Trophoblast cell (in vitro differentiated cells and primary cell): ENCODE measurements at regions not wholly inside any gene's neighbourhood (a gene's known extent, or its start where the extent isn't known, plus 50 kb on each side); places are given as distances from the start of the nearest gene placed in this dataset.

Source experiments
- DNase-seq, 2 donors: peaks; one replicate each; pipeline ENCODE4 v3.0.0-alpha.2; 2016
- H2AFZ ChIP-seq: 2 replicates; pipeline ENCODE4 v1.6.1; 2013; ENCODE audit warnings: low read length, moderate library complexity, mild to moderate bottlenecking; ENCODE audit not compliant: insufficient read depth, poor library complexity
- H2AK5ac ChIP-seq: 2 replicates; pipeline ENCODE4 v1.6.1; 2013; ENCODE audit warnings: mild to moderate bottlenecking, low read length
- H2BK120ac ChIP-seq: 2 replicates; pipeline ENCODE4 v1.6.1; 2013; ENCODE audit warnings: low read length, mild to moderate bottlenecking, moderate library complexity; ENCODE audit not compliant: insufficient read depth, poor library complexity
- H2BK12ac ChIP-seq: 2 replicates; pipeline ENCODE4 v1.6.1; 2013; ENCODE audit warnings: mild to moderate bottlenecking, low read length, moderate library complexity
- H2BK5ac ChIP-seq: 2 replicates; pipeline ENCODE4 v1.6.1; 2013; ENCODE audit warnings: low read length, low read depth, moderate library complexity, mild to moderate bottlenecking; ENCODE audit not compliant: poor library complexity
- H3K14ac ChIP-seq: 2 replicates; pipeline ENCODE4 v1.6.1; 2013; ENCODE audit warnings: mild to moderate bottlenecking, low read length
- H3K18ac ChIP-seq: 2 replicates; pipeline ENCODE4 v1.6.1; 2013; ENCODE audit warnings: mild to moderate bottlenecking, low read length
- H3K23ac ChIP-seq: 2 replicates; pipeline ENCODE4 v1.6.1; 2013; ENCODE audit warnings: low read length
- H3K27ac ChIP-seq: 2 replicates; pipeline ENCODE4 v1.5.1; 2013; ENCODE audit warnings: low read depth, mild to moderate bottlenecking, inconsistent platforms, low read length, moderate library complexity
- H3K27me3 ChIP-seq: 2 replicates; pipeline ENCODE4 v1.6.1; 2013; ENCODE audit warnings: inconsistent platforms, mild to moderate bottlenecking, low read length, moderate library complexity; ENCODE audit not compliant: insufficient read depth
- H3K36me3 ChIP-seq, 2 experiments: 1 replicate in 1 of 2; 2 replicates in 1 of 2; pipeline ENCODE4 v1.6.1; 2013; ENCODE audit warnings: low read length in 2 of 2, mild to moderate bottlenecking in 2 of 2, moderate library complexity in 1 of 2; ENCODE audit not compliant: insufficient read depth in 2 of 2, control insufficient read depth in 1 of 2
- H3K4ac ChIP-seq: 2 replicates; pipeline ENCODE4 v1.6.1; 2013; ENCODE audit warnings: low read depth, mild to moderate bottlenecking, low read length, moderate library complexity
- H3K4me1 ChIP-seq, 2 experiments: 1 replicate in 1 of 2; 2 replicates in 1 of 2; pipeline ENCODE4 v1.6.1; 2013; ENCODE audit warnings: low read length in 2 of 2, mild to moderate bottlenecking in 2 of 2, moderate library complexity in 1 of 2; ENCODE audit not compliant: insufficient read depth in 2 of 2, control insufficient read depth in 1 of 2
- H3K4me2 ChIP-seq: 2 replicates; pipeline ENCODE4 v1.6.1; 2013; ENCODE audit warnings: inconsistent platforms, mild to moderate bottlenecking, low read length, moderate library complexity
- H3K4me3 ChIP-seq: 2 replicates; pipeline ENCODE4 v1.5.1; 2013; ENCODE audit warnings: mild to moderate bottlenecking, low read depth, low read length, inconsistent platforms
- H3K79me1 ChIP-seq: one replicate; pipeline ENCODE4 v1.6.1; 2013; ENCODE audit warnings: low read length
- H3K79me2 ChIP-seq: 2 replicates; pipeline ENCODE4 v1.6.1; 2013; ENCODE audit warnings: low read length, mild to moderate bottlenecking; ENCODE audit not compliant: control insufficient read depth, insufficient read depth, poor library complexity
- H3K9ac ChIP-seq: 2 replicates; pipeline ENCODE4 v1.6.1; 2013; ENCODE audit warnings: mild to moderate bottlenecking, low read length
- H3K9me3 ChIP-seq: 2 replicates; pipeline ENCODE4 v1.6.1; 2013; ENCODE audit warnings: low read depth, mild to moderate bottlenecking, control low read depth, inconsistent platforms, low read length; ENCODE audit not compliant: insufficient read depth
- H4K12ac ChIP-seq: 2 replicates; pipeline ENCODE4 v1.6.1; 2013; ENCODE audit warnings: low read depth, mild to moderate bottlenecking, low read length, moderate library complexity
- H4K8ac ChIP-seq: 2 replicates; pipeline ENCODE4 v1.6.1; 2013; ENCODE audit warnings: low read depth, mild to moderate bottlenecking, low read length, moderate library complexity
- H4K91ac ChIP-seq: one replicate; pipeline ENCODE4 v1.6.1; 2013; ENCODE audit warnings: low read depth, mild to moderate bottlenecking, low read length, moderate library complexity
- WGBS: extraction: QIAGEN DNeasy Blood & Tissue Kit; methylation state at CpG from one replicate; pipeline ENCODE4 v1.1.7; 2013; ENCODE audit warnings: missing lambda C conversion rate; ENCODE audit not compliant: insufficient read length, insufficient coverage; ENCODE audit errors: extremely low coverage; 5-methylcytosine and 5-hydroxymethylcytosine counted together

DNA sequence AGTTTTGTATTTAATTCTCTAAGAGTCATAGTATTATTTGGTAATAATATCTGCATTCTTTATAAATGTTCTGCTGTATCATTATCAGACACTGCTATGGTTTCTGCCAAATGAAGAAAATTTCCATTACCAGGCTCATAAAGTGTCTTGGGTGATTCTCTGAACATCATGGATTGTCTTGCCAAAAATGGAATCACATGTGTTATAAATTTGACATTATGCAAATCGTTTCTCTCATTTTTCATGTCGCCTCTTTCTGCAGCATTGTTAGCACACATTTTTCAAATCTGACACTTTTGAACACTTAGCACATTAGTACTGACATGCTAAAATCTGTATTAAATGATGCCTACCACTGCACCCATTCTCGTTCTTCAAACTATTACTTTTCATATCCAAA lies 74.2 kb upstream of the NEK7 start:
- WGBS = no CpG with 5 or more reads among the region's 3 CpGs

DNA sequence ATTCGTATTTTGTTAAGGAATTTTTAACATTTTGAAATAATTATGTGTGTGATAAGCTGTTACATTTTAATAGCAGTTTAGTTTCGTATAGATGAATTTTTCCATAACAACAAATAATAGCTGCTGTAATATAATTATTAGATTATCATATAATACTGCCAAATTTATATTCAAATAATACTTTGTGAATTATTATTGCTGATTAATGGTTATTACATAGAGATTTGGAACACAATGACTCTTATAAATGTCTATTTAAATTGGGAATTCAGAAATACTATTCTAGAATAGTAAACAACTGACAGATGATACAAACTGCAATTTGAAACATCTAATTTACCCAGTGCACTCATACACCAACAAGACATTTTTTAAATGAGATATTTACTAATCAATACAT lies 73.2 kb upstream of the NEK7 start:
- H4K91ac ChIP-seq = no peak overlapping the region
- no peak overlapping the region for H3K9ac ChIP-seq
- no peaks in the 10 kb centered on the region for H3K36me3 ChIP-seq
- H3K23ac ChIP-seq = no peak overlapping the region
- no peak overlapping the region for H3K14ac ChIP-seq
- no peak overlapping the region for H2AK5ac ChIP-seq
- H3K4me2 ChIP-seq = no peak overlapping the region
- no peak overlapping the region for H3K18ac ChIP-seq
- no peak for DNase-seq
- no peak overlapping the region for H3K27ac ChIP-seq
- H2BK5ac ChIP-seq = no peak overlapping the region
- H3K79me1 ChIP-seq = no peaks in the 10 kb centered on the region
- no peak overlapping the region for H3K4me3 ChIP-seq
- no peak overlapping the region for H2BK12ac ChIP-seq
- WGBS = no CpG with 5 or more reads among the region's 2 CpGs
- H2AFZ ChIP-seq = no peak overlapping the region
- H2BK120ac ChIP-seq = no peak overlapping the region
- no peak overlapping the region for H4K12ac ChIP-seq
- no peak overlapping the region for H4K8ac ChIP-seq
- no peaks in the 10 kb centered on the region for H3K27me3 ChIP-seq
- no peaks in the 10 kb centered on the region for H3K4me1 ChIP-seq
- H3K4ac ChIP-seq = no peak overlapping the region
- H3K9me3 ChIP-seq = peaks cover 1% of the 10 kb centered on the region
- no peaks in the 10 kb centered on the region for H3K79me2 ChIP-seq

More for the DNA sequence above, 74.2 kb upstream of the NEK7 start:
- Histone ChIP-seq H3K18ac (no peak overlapping the region), H3K14ac (no peak overlapping the region), H4K8ac (no peak overlapping the region), H3K4me3 (no peak overlapping the region), H3K36me3 (no peaks in the 10 kb centered on the region), H3K27ac (no peak overlapping the region), H3K4ac (no peak overlapping the region), H4K91ac (no peak overlapping the region), H3K27me3 (no peaks in the 10 kb centered on the region), H3K9me3 (peaks cover 1% of the 10 kb centered on the region), H2AFZ (no peak overlapping the region), H2BK120ac (no peak overlapping the region), H3K79me1 (no peaks in the 10 kb centered on the region), H3K79me2 (no peaks in the 10 kb centered on the region), H4K12ac (no peak overlapping the region), H3K4me2 (no peak overlapping the region), H3K23ac (no peak overlapping the region), H2BK5ac (no peak overlapping the region), H3K4me1 (no peaks in the 10 kb centered on the region), H2BK12ac (no peak overlapping the region), H2AK5ac (no peak overlapping the region), H3K9ac (no peak overlapping the region)
- no peak for DNase-seq

DNA sequence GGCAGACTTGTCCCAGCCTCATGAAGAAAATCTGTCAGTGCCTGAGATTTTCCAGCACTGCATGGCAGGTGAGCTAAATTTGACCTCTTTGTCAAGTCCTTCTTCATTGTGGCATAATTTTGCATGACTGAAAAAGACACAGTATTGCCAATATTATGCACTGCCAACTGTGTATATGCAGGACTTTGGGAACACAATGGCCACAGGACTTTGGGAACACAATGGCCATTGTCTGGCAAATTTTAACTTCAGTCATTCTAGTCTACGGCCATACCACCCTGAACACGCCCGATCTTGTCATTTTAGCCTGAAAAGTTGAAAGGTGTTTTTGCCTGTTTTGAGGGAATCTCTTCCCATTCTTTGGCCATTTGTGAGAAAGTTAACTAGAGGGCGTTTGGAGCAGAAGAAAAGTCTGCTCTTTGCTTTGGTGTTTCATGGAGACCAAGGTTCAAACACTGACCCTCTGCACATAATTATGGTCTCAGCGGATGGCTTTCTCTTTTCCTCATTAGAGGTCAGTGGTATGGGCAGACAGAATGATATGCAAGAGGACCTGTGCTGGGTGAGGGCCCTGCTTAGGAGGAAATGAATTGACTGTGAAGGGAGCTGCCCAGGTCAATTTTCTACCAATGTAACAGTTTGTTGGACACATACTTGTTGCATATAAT lies 72.4 kb upstream of the NEK7 start:
- no peak overlapping the region for H2AFZ ChIP-seq
- H2BK12ac ChIP-seq = no peak overlapping the region
- no peaks in the 10 kb centered on the region for H3K79me1 ChIP-seq
- H3K4me3 ChIP-seq = no peak overlapping the region
- no peak overlapping the region for H2BK120ac ChIP-seq
- no peaks in the 10 kb centered on the region for H3K36me3 ChIP-seq
- no peak for DNase-seq
- H3K9ac ChIP-seq = no peak overlapping the region
- no peaks in the 10 kb centered on the region for H3K4me1 ChIP-seq
- no peak overlapping the region for H3K27ac ChIP-seq
- no peak overlapping the region for H3K4ac ChIP-seq
- no peak overlapping the region for H3K14ac ChIP-seq
- no peaks in the 10 kb centered on the region for H3K27me3 ChIP-seq
- WGBS = no CpG with 5 or more reads among the region's 5 CpGs
- no peak overlapping the region for H3K23ac ChIP-seq
- no peak overlapping the region for H3K18ac ChIP-seq
- H3K9me3 ChIP-seq = peaks cover 1% of the 10 kb centered on the region
- no peak overlapping the region for H4K12ac ChIP-seq
- no peak overlapping the region for H4K8ac ChIP-seq
- no peak overlapping the region for H2BK5ac ChIP-seq
- H3K79me2 ChIP-seq = no peaks in the 10 kb centered on the region
- no peak overlapping the region for H4K91ac ChIP-seq
- no peak overlapping the region for H3K4me2 ChIP-seq
- no peak overlapping the region for H2AK5ac ChIP-seq

DNA sequence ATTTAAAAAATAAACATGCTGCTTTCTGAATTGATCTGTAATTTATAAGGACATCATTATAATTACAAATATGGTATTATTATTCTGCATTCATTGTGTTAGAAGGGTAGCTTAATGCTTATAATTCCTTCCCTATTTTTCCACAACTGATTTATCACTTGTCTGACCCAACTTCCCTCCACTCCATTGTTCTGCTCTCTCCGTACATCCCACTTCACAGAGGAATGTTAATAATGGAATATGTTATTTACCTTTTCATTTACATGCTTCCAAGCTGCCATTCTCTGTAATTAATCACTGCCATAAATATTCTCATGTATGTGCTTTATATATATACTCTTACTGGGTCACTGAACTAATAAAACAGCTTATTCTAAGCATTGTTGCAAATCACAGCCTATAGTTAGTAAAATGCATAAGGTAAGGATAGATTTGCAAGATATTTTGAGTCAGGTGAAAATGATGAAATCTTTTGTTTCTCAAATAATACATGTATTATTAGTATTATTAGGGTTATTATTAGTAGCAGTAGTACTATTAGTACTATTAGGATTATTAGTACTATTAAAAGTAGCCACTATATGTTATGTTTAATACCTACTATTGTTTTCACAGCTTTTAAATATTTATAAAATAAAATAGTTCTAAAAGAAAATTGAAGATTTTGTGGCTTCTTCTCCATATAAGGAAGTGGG lies 70.6 kb upstream of the NEK7 start:
- no peak overlapping the region for H2BK5ac ChIP-seq
- no peak for DNase-seq
- H2AK5ac ChIP-seq = no peak overlapping the region
- no peak overlapping the region for H2AFZ ChIP-seq
- no peaks in the 10 kb centered on the region for H3K79me2 ChIP-seq
- no peak overlapping the region for H3K9ac ChIP-seq
- H2BK12ac ChIP-seq = no peak overlapping the region
- H3K18ac ChIP-seq = no peak overlapping the region
- no peak overlapping the region for H3K14ac ChIP-seq
- H2BK120ac ChIP-seq = no peak overlapping the region
- no CpG with 5 or more reads among the region's 1 CpG for WGBS
- no peak overlapping the region for H3K4ac ChIP-seq
- no peak overlapping the region for H3K27ac ChIP-seq
- no peaks in the 10 kb centered on the region for H3K4me1 ChIP-seq
- H4K91ac ChIP-seq = no peak overlapping the region
- H3K4me3 ChIP-seq = no peak overlapping the region
- no peak overlapping the region for H4K8ac ChIP-seq
- no peak overlapping the region for H4K12ac ChIP-seq
- no peaks in the 10 kb centered on the region for H3K79me1 ChIP-seq
- no peak overlapping the region for H3K4me2 ChIP-seq
- no peak overlapping the region for H3K23ac ChIP-seq
- H3K36me3 ChIP-seq = no peaks in the 10 kb centered on the region
- no peaks in the 10 kb centered on the region for H3K27me3 ChIP-seq
- H3K9me3 ChIP-seq = no peaks in the 10 kb centered on the region
